HG03108 (cell line): ENCODE measurements at regions not wholly inside any gene's neighbourhood (a gene's known extent, or its start where the extent isn't known, plus 50 kb on each side); places are given as distances from the start of the nearest gene placed in this dataset.
"Not testable (repeated sequence)": the region's sequence is repeated elsewhere in the genome, so short reads cannot be mapped to it uniquely, and the experiment has no call there.

Experiments used
- ATAC-seq: cut with Tn5 transposase; IDR thresholded peaks from one replicate; pipeline ENCODE4 v1.9.1; 2021; ENCODE audit warnings: moderate library complexity; ENCODE audit not compliant: unreplicated experiment

- not testable (repeated sequence) for ATAC-seq
These were observed 52.1 kb upstream of the HELT start for GRCh38 chr4:184966051-184966691.

GRCh38 chr4:184967699-184968098 is 50.6 kb upstream of the HELT start:
- not testable (repeated sequence) for ATAC-seq

GRCh38 chr4:184968366-184968765 is 49.9 kb upstream of the HELT start:
- ATAC-seq, result no peak
